ENCODE measurements at regions not wholly inside any gene's neighbourhood (a gene's known extent, or its start where the extent isn't known, plus 50 kb on each side); places are given as distances from the start of the nearest gene placed in this dataset.

- Histone ChIP-seq H3K27ac (no peak overlapping the region), H3K4me3 (no peak overlapping the region)
These were observed 142.3 kb upstream of the FSTL4 start for GRCh38 chr5:133754575-133755169.

- H3K4me3 ChIP-seq = no peak overlapping the region
- H3K27ac ChIP-seq = no peak overlapping the region
These were observed 141.5 kb upstream of the FSTL4 start for GRCh38 chr5:133753856-133754255.

GRCh38 chr5:133751846-133752245, 139.5 kb upstream of the FSTL4 start:
- Histone ChIP-seq H3K4me3 (no peak overlapping the region), H3K27ac (no peak overlapping the region)

GRCh38 chr5:133751421-133751820, 139.1 kb upstream of the FSTL4 start:
- Histone ChIP-seq H3K4me3 (no peak overlapping the region), H3K27ac (no peak overlapping the region)

- Histone ChIP-seq H3K4me3 (no peak overlapping the region), H3K27ac (no peak overlapping the region)
These were observed 138.5 kb upstream of the FSTL4 start for GRCh38 chr5:133750856-133751255.

- H3K27ac ChIP-seq = no peak overlapping the region
- H3K4me3 ChIP-seq = no peak overlapping the region
These were observed 138.0 kb upstream of the FSTL4 start for GRCh38 chr5:133750356-133750755.

- no peak overlapping the region for H3K27ac ChIP-seq
- H3K4me3 ChIP-seq = no peak overlapping the region
These were observed 137.1 kb upstream of the FSTL4 start for GRCh38 chr5:133749331-133749985.

GRCh38 chr5:133746834-133747233, 134.5 kb upstream of the FSTL4 start:
- Histone ChIP-seq H3K4me3 (no peak overlapping the region), H3K27ac (no peak overlapping the region)

GRCh38 chr5:133744960-133745308, 132.6 kb upstream of the FSTL4 start:
- H3K27ac ChIP-seq = no peak overlapping the region
- no peak overlapping the region for H3K4me3 ChIP-seq

- Histone ChIP-seq H3K27ac (no peak overlapping the region), H3K4me3 (no peak overlapping the region)
These were observed 132.0 kb upstream of the FSTL4 start for GRCh38 chr5:133744051-133744959.

GRCh38 chr5:133742431-133742988, 130.2 kb upstream of the FSTL4 start:
- Histone ChIP-seq H3K27ac (no peak overlapping the region), H3K4me3 (no peak overlapping the region)

- Histone ChIP-seq H3K4me3 (no peak overlapping the region), H3K27ac (no peak overlapping the region)
These were observed 129.5 kb upstream of the FSTL4 start for GRCh38 chr5:133741818-133742355.

GRCh38 chr5:133741396-133741795, 129.1 kb upstream of the FSTL4 start:
- no peak overlapping the region for H3K4me3 ChIP-seq

GRCh38 chr5:133739181-133739780, 126.9 kb upstream of the FSTL4 start:
- no peak overlapping the region for H3K4me3 ChIP-seq
- no peak overlapping the region for H3K27ac ChIP-seq

More at GRCh38 chr5:133741396-133741795, 129.1 kb upstream of the FSTL4 start:
- H3K27ac ChIP-seq = no peak overlapping the region

- Histone ChIP-seq H3K27ac (no peak overlapping the region), H3K4me3 (no peak overlapping the region)
These were observed 125.9 kb upstream of the FSTL4 start for GRCh38 chr5:133738271-133738670.

GRCh38 chr5:133736512-133736911, 124.2 kb upstream of the FSTL4 start:
- H3K27ac ChIP-seq = no peak overlapping the region
- no peak overlapping the region for H3K4me3 ChIP-seq

GRCh38 chr5:133735346-133735745, 123.0 kb upstream of the FSTL4 start:
- no peak overlapping the region for H3K4me3 ChIP-seq

GRCh38 chr5:133734916-133735315, 122.6 kb upstream of the FSTL4 start:
- Histone ChIP-seq H3K4me3 (no peak overlapping the region), H3K27ac (peak overlapping the region in 1 of 21 experiments; percentile 26)

More at GRCh38 chr5:133735346-133735745, 123.0 kb upstream of the FSTL4 start:
- H3K27ac ChIP-seq = no peak overlapping the region

- Histone ChIP-seq H3K4me3 (no peak overlapping the region), H3K27ac (no peak overlapping the region)
These were observed 120.2 kb upstream of the FSTL4 start for GRCh38 chr5:133732536-133732935.

- no peak overlapping the region for H3K4me3 ChIP-seq
- H3K27ac ChIP-seq = no peak overlapping the region
These were observed 119.6 kb upstream of the FSTL4 start for GRCh38 chr5:133731951-133732350.
